RKO (cell line): ENCODE measurements at regions not wholly inside any gene's neighbourhood (a gene's known extent, or its start where the extent isn't known, plus 50 kb on each side); places are given as distances from the start of the nearest gene placed in this dataset.
"Not testable (repeated sequence)": the region's sequence is repeated elsewhere in the genome, so short reads cannot be mapped to it uniquely, and the experiment has no call there.

Experiments
- DNase-seq: peaks from one replicate; pipeline ENCODE4 v3.0.0-alpha.2; 2016; ENCODE audit warnings: low spot score

GRCh38 chr13:97723655-97724054 is 229.8 kb upstream of the IPO5 start:
- DNase-seq: no peak

- DNase-seq: no peak
Measured at GRCh38 chr13:97724450-97724849, 229.0 kb upstream of the IPO5 start.

- no peak for DNase-seq
Measured at GRCh38 chr13:97726664-97727280, 226.7 kb upstream of the IPO5 start.

- no peak for DNase-seq
Measured at GRCh38 chr13:97727991-97728390, 225.5 kb upstream of the IPO5 start.

GRCh38 chr13:97736436-97736835 is 217.0 kb upstream of the IPO5 start:
- DNase-seq: no peak

GRCh38 chr13:97742084-97742483 is 211.4 kb upstream of the IPO5 start:
- no peak for DNase-seq

GRCh38 chr13:97743938-97744337 is 209.5 kb upstream of the IPO5 start:
- no peak for DNase-seq

- no peak for DNase-seq
Measured at GRCh38 chr13:97746649-97747048, 206.8 kb upstream of the IPO5 start.

GRCh38 chr13:97749174-97749573 is 204.3 kb upstream of the IPO5 start:
- DNase-seq: peak; percentile 66

GRCh38 chr13:97751477-97751876 is 202.0 kb upstream of the IPO5 start:
- no peak for DNase-seq

GRCh38 chr13:97752961-97753668 is 200.4 kb upstream of the IPO5 start:
- no peak for DNase-seq

GRCh38 chr13:97753942-97754670 is 199.4 kb upstream of the IPO5 start:
- no peak for DNase-seq

GRCh38 chr13:97757807-97758206 is 195.7 kb upstream of the IPO5 start:
- DNase-seq: no peak

GRCh38 chr13:97758317-97758716 is 195.2 kb upstream of the IPO5 start:
- no peak for DNase-seq

- DNase-seq: no peak
Measured at GRCh38 chr13:97761796-97762540, 191.5 kb upstream of the IPO5 start.

GRCh38 chr13:97766749-97767148 is 186.7 kb upstream of the IPO5 start:
- no peak for DNase-seq

GRCh38 chr13:97768134-97768533 is 185.3 kb upstream of the IPO5 start:
- no peak for DNase-seq

GRCh38 chr13:97770231-97770630 is 183.2 kb upstream of the IPO5 start:
- DNase-seq: not testable (repeated sequence)

- not testable (repeated sequence) for DNase-seq
Measured at GRCh38 chr13:97772466-97772865, 181.0 kb upstream of the IPO5 start.

- DNase-seq: not testable (repeated sequence)
Measured at GRCh38 chr13:97774391-97775100, 178.9 kb upstream of the IPO5 start.

GRCh38 chr13:97780486-97780885 is 173.0 kb upstream of the IPO5 start:
- no peak for DNase-seq

- no peak for DNase-seq
Measured at GRCh38 chr13:97781891-97782305, 171.6 kb upstream of the IPO5 start.
